MCF 10A (cell line): ENCODE measurements at regions not wholly inside any gene's neighbourhood (a gene's known extent, or its start where the extent isn't known, plus 50 kb on each side); places are given as distances from the start of the nearest gene placed in this dataset.

ENCODE experiments used
- BruUV-seq: library from RNA; stranded (reverse); fragments of 400-500 nt; replicated peaks from 2 replicates; lab custom pipeline; 2021; lab: Mats Ljungman, UMichigan
- CTCF ChIA-PET: fragments of 300-600 bp; sonication (Branson Sonifier 250); formaldehyde crosslinking; extraction: SDS; loops from one replicate; lab custom pipeline; 2021; ENCODE audit warnings: antibody characterized with exemption, inconsistent platforms; lab: Yijun Ruan, JAX
- POLR2A ChIA-PET: fragments of 300-600, 350-650 bp; sonication (Branson Sonifier 250); formaldehyde crosslinking; extraction: SDS; loops from one replicate; lab custom pipeline; 2020; ENCODE audit warnings: antibody characterized with exemption, inconsistent platforms; lab: Yijun Ruan, JAX
- DNase-seq: peaks from one replicate; pipeline ENCODE4 v3.0.0-alpha.2; 2018; ENCODE audit not compliant: unreplicated experiment
- H3K27ac Mint-ChIP-seq: one replicate; pipeline ENCODE4 v1.8.0; 2022; ENCODE audit warnings: mild to moderate bottlenecking, low read depth, mixed read lengths; ENCODE audit not compliant: unreplicated experiment
- H3K27me3 Mint-ChIP-seq: one replicate; pipeline ENCODE4 v1.8.0; 2022; ENCODE audit warnings: mixed read lengths; ENCODE audit not compliant: insufficient read depth, unreplicated experiment
- H3K36me3 Mint-ChIP-seq: one replicate; pipeline ENCODE4 v1.8.0; 2022; ENCODE audit warnings: mild to moderate bottlenecking, moderate library complexity, mixed read lengths; ENCODE audit not compliant: insufficient read depth, unreplicated experiment
- H3K4me1 Mint-ChIP-seq: one replicate; pipeline ENCODE4 v1.8.0; 2022; ENCODE audit warnings: mixed read lengths; ENCODE audit not compliant: insufficient read depth, unreplicated experiment
- H3K4me3 Mint-ChIP-seq: one replicate; pipeline ENCODE4 v1.8.0; 2022; ENCODE audit warnings: mild to moderate bottlenecking, moderate library complexity, mixed read lengths; ENCODE audit not compliant: unreplicated experiment
- H3K9me3 Mint-ChIP-seq: one replicate; pipeline ENCODE4 v1.8.0; 2022; ENCODE audit warnings: mixed read lengths; ENCODE audit not compliant: unreplicated experiment
- CTCF ChIP-seq: fragments of 200-600 bp; IDR thresholded peaks from one replicate; pipeline ENCODE4 v1.8.0; 2022; ENCODE audit warnings: antibody characterized with exemption, mild to moderate bottlenecking; ENCODE audit not compliant: unreplicated experiment
- intact Hi-C: fragments of 100-400 bp; cut with micrococcal nuclease; formaldehyde crosslinking; loops from 2 replicates; pipeline ENCODE4 v1.14.1; 2022

GRCh38 chr7:91690541-91691070 is 189.9 kb downstream of the MTERF1 start:
- no peak for DNase-seq
- no peak for TF ChIP-seq CTCF
- Mint-ChIP-seq H3K27ac (no peak overlapping the region), H3K4me1 (peaks cover 9% of the 10 kb centered on the region), H3K9me3 (peaks cover 4% of the 10 kb centered on the region), H3K4me3 (no peak overlapping the region), H3K27me3 (no peaks in the 10 kb centered on the region), H3K36me3 (no peaks in the 10 kb centered on the region)
- intact Hi-C loops, result no loop called here
- BruUV-seq, result no TSS peak
- ChIA-PET POLR2A (no interaction called here), CTCF (interaction anchor here (1.1 kb wide), 1 partner anchor 10 kb away, joined by 3 read pairs; no protein-coding TSS in a partner anchor)

DNA sequence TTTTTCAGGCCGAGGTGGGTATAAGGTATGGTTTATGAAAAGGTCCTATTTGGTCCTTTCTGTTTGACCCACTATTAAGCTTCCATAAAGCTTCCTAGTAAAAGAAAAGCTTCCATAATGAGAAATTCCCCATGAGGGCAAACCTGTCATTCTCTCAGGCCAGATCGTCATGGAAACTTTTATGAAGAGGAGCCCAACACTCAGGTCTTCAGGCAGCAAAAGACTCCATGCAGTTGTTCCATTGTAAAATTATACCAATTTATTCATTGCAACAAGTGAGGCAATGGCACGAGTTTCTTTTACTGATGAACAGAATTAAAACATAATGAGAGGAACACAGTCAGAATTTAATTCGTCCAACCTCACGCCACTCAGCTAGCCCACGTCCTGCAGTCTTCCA is 188.6 kb downstream of the MTERF1 start:
- TF ChIP-seq CTCF, result no peak
- H3K27ac Mint-ChIP-seq, result no peak overlapping the region
- no TSS peak for BruUV-seq
- no peaks in the 10 kb centered on the region for H3K27me3 Mint-ChIP-seq
- intact Hi-C loops, result no loop called here
- ChIA-PET POLR2A (no interaction called here), CTCF (interaction anchor here (1.1 to 1.4 kb wide), 3 partner anchors 8 to 602 kb away, joined by 3 read pairs; no protein-coding TSS in a partner anchor)
- no peaks in the 10 kb centered on the region for H3K36me3 Mint-ChIP-seq
- H3K4me3 Mint-ChIP-seq, result no peak overlapping the region
- no peak for DNase-seq
- H3K9me3 Mint-ChIP-seq, result peaks cover 4% of the 10 kb centered on the region
- H3K4me1 Mint-ChIP-seq, result peaks cover 6% of the 10 kb centered on the region

GRCh38 chr7:91692800-91693199 is 187.7 kb downstream of the MTERF1 start:
- no peak overlapping the region for H3K27ac Mint-ChIP-seq

DNA sequence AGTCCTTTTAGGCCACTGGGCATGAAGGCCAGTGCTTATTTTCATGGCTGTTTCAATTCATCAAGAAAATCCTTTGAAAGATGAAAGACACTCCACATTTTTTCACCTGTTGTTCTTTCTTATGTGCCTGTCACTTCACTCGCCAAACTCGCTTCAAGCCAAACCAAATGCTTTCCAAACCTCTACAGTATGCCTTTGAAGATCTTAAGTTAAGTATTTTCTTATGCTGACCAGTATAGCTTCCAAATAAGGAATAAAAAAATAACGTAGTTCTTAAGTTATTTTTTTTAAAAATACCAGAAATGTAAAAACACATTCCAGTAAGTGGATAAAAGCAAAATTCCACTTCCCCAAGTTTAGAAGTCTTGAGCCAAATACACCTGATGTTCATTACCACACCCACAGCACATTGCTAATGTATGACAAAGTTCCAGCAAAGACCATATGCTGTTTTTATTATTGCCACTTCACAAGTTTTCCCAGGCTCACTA is 186.1 kb downstream of the MTERF1 start:
- peaks cover 6% of the 10 kb centered on the region for H3K4me1 Mint-ChIP-seq
- ChIA-PET POLR2A (interaction anchor here (0.7 kb wide), 1 partner anchor 154 kb away, joined by 3 read pairs; no protein-coding TSS in a partner anchor), CTCF (no interaction called here)
- BruUV-seq, result no TSS peak
- no peaks in the 10 kb centered on the region for H3K36me3 Mint-ChIP-seq
- no peak overlapping the region for H3K4me3 Mint-ChIP-seq
- no peak for DNase-seq
- intact Hi-C loops, result no loop called here
- H3K27me3 Mint-ChIP-seq, result no peaks in the 10 kb centered on the region
- H3K9me3 Mint-ChIP-seq, result no peaks in the 10 kb centered on the region
- no peak for TF ChIP-seq CTCF
- peak overlapping the region; percentile 20 for H3K27ac Mint-ChIP-seq

More at GRCh38 chr7:91692800-91693199, 187.7 kb downstream of the MTERF1 start:
- no TSS peak for BruUV-seq
- TF ChIP-seq CTCF, result no peak
- no peaks in the 10 kb centered on the region for H3K27me3 Mint-ChIP-seq
- no peaks in the 10 kb centered on the region for H3K36me3 Mint-ChIP-seq
- H3K4me1 Mint-ChIP-seq, result peaks cover 6% of the 10 kb centered on the region
- H3K4me3 Mint-ChIP-seq, result no peak overlapping the region
- peaks cover 3% of the 10 kb centered on the region for H3K9me3 Mint-ChIP-seq
- POLR2A ChIA-PET, result no interaction called here
- CTCF ChIA-PET, result interaction anchor here (1.4 kb wide), 1 partner anchor 603 kb away, joined by 3 read pairs; no protein-coding TSS in a partner anchor
- DNase-seq, result no peak
- intact Hi-C loops, result no loop called here
